ENCODE measurements at regions not wholly inside any gene's neighbourhood (a gene's known extent, or its start where the extent isn't known, plus 50 kb on each side); places are given as distances from the start of the nearest gene placed in this dataset.

DNA sequence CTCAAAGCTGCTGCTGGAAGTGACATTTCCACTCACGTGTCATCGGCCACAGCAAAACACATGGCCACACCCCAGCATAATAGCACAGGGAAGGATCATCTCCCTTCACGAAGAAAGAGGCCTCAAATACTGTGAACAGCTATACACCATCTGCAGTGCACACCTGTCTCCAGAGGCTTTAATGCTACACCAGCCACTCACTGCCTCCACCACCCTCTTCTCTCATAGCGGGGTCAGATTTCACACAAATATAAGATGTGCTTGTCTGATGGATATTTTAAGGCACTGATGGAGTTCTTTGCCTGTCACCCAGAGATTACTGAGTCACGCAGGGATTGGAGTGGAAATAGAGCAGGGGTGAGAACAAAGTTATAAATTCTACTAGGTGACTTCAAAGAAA lies 374.0 kb downstream of the ZNF516 start:
- no peak for DNase-seq

DNA sequence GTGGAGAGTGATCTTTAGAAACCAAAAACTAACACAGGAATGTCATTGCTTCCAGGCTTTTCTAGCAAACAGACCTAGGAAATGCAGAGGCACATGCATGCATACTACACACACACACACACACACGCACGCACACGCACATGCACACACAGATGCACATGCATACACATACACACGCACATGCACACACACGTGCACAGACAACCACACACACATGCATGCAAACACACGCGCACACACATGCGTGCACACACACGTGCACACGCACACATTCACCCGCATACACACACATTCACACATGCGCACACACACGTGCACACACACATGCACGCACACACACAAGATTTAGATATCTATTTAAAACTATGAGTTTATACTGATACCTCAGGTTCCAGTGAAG lies 379.5 kb downstream of the ZNF516 start:
- DNase-seq: no peak

DNA sequence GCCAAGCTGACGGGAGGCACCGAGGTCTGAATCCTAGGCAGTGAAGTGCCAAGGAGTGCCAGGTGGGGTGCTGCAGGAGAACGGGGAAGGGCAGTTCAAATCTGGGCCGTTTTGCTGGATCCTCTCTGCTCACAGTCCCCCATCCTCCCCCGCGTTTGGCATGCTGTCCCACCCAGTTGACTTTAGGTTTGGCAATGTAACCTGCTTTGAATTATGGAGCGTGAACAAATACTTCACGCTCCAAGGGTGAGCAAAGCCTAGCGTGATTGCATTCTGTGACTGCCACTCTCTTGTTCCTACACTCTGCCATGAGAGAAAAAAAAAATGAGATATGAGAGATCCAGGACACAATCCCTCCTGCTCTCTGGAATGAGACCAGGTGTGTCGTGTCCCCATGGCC lies 381.9 kb downstream of the ZNF516 start:
- no peak for DNase-seq

DNA sequence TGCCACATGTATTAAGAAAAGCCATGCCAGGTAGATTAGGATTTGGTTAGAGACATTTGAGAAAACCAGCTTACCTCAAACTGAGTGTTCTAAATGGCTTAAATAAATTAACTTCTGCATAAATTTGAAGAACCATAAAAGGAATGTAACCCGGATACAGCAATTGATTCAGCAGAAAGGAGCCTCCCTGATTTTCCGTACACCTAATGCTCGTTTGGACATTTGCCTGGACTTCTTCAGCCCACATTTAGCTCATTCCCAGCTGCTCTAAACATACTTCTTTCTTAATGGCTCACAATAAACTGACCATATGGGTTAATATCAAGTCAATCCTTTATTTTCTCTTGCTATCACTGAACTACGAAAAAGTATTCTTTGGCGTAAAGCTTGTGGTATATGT lies 392.4 kb downstream of the ZNF516 start:
- DNase-seq: no peak

DNA sequence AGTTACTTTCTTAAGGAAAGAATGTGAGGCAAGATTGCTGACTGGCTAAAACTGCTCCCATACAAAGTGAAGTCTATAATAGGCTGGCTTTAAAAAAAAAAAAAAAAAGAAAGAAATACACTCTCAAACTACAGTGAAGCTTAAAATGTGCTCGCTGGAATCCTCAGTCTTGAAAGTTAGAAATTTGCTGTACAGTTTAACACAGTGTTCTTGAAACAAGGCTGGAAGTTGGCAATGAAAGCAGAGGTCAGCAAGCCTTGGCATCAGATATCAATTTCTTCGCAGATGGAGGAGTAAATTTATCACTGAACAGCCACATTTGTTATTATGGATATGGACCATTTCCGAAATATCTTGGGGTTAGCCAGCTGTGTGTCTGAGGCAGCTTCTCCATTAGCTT lies 392.9 kb downstream of the ZNF516 start:
- DNase-seq: no peak

DNA sequence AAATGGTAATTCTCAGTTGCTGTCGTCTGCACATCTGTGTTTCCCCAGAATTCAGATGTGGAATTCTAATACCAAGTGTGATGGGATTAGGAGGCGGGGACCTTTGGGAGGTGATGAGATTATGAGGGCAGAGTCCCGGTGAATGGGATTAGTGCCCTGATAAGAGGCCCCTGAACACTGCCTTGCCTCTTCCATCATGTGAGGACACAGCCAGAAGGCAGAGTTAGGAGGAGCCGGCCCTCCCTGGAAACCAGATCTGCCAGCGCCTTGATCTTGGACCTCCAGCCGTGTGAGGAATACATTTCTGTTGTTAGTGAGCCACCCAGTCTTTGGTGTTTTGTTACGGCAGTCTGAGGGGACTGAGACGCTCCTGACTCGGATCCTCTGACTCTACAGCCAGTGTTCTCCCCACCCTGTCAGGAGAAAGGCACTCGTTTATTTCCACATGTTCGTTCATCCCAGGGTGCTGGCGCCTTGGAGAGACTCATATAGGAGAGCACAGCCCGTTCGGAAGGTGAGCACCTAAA lies 395.0 kb downstream of the ZNF516 start:
- no peak for DNase-seq

DNA sequence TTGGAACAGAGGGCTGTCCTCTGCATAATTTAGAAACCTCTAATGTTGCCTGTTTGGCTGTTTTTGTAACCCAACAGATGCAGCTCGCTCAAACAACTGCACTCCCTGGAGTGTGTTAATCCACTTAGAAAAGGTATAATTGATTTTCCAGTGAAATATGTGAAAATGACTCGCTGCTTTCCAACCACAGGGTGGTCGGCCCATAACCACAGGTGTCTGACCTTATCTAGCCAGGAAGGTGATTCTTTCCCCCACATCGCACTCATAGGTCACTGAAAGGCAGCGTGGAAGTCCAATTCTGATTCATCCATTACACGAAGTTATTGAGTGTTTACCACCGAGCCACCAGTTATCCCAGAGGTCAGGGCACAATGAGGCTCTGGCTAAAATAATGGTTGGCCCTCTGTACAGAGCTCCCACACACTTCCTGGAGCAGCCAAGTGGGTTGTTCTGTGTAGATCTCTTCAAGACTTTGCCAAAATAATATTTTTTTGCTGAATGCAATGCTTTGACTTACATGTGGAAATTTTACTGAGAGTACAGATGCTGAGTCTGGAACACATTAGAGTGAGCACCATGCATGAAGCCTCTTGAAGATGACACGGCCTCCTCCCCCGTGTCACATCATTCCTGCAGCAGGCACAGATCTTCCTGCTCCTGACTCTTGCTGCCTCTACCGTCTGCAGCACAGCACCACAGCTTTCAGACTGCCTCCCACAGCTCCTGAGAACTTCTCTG lies 396.2 kb downstream of the ZNF516 start:
- DNase-seq: no peak

DNA sequence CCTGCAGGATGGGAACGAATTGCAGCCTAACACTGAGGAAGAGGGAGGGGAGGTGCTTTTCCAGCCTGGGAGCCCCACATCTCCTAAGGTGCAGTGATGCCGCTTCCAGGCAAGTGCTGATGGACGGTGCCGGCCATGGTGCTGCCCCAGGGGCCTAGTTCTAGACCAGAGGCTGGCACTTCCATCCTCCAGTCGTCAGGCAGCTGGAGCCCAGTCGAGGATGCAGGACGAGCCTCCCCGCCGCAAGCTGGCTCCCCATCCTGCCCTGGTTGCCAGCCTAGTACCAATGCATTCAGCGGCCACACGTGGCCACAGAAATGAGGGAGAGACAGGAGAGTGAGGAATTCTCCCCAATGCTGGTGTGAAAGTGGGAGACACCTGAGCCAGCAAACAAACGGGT lies 413.5 kb downstream of the ZNF516 start:
- no peak for DNase-seq

DNA sequence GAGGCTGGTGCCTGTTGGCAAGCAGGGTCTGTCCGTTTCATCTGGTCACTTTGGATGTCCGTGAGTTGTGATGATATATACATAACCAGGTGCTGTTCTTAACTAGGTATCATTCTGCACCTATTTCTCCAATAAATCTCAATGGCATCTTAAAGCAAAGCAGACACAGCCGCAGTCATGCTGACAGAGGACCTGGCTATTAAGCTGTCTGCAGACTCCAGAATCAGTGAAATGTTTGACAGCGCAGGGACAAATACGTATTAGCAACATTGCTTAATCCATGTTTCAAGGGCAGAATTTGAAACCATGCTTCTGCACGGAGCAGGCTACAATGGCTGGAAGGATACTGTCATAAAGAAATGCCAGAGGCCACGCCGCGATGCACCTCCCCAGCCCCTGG lies 414.6 kb downstream of the ZNF516 start:
- DNase-seq: no peak

DNA sequence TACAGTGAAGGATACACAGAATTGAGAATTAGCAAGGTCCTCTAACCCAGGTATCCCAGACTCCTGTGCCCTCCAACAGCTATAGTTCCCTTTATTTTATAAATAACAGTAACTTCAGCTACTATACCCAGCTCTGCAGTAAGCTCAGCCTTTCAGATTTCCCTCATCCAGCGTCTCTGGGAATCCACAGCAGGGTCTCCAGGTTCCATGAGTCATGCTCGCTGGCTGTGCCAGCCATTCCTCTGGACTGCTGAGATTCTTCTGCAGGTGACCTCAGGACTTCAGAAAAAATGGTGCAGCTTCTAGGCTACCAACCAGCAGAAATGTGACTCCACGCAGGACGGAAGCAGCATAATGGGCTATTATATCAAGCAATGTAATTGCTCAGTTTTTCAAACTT lies 419.3 kb downstream of the ZNF516 start:
- DNase-seq: no peak

DNA sequence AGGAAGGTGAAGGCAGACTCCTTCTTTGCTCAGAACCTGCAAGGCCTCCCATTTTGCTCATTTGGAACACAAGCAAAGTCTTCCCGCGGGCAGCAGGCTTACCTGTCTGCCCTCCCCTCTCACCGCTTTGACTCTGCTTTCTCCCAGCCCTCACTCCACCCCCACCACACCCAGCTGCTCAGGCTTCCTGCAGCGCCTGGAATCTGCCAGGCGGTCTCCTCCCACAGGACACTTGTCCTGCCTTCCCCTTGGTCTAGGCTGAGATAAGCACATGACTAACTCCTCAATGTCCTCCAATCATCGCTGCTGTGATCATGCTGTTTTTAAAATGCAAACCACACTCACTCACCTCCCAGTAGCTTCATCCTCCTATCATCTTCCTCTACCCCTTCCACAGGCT lies 430.0 kb downstream of the ZNF516 start:
- DNase-seq: no peak

DNA sequence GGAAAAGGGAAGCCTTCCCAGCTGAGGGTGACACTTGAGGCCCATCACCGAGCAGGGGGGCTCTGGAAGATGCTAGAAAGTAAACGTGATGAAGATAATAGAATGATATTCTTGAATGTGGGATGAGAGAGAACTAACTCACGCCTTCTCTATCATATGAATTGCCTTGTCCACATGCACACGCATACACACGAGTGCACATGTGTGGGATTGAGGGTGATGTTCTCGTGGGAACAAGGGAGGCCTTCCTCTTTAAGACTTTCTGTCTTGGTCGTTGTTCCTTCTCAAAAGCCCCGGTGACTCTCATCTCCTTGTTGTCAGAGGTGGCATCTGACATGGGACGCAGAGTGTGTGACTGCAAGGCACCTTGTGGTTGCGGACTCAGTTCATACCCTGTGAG lies 436.9 kb downstream of the ZNF516 start:
- no peak for DNase-seq

DNA sequence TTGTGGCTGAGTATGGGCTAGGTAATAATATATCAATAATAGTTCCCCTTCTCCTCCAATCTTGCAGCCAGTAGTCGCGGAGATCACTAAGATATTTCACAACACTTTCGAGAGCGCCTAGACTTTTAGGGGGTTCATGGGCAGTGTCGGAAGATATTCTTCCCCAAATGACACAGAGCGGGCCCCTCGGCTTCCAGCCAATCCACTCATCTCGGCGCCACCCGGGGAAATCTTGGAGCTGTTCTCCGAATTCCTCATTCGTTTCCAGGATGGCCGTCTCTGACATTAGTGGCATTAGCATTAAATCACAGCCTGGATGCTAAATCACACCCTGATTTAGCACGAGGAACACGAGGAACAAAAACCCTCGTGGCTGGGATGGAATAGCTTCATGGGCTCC lies 437.7 kb downstream of the ZNF516 start:
- DNase-seq: no peak

DNA sequence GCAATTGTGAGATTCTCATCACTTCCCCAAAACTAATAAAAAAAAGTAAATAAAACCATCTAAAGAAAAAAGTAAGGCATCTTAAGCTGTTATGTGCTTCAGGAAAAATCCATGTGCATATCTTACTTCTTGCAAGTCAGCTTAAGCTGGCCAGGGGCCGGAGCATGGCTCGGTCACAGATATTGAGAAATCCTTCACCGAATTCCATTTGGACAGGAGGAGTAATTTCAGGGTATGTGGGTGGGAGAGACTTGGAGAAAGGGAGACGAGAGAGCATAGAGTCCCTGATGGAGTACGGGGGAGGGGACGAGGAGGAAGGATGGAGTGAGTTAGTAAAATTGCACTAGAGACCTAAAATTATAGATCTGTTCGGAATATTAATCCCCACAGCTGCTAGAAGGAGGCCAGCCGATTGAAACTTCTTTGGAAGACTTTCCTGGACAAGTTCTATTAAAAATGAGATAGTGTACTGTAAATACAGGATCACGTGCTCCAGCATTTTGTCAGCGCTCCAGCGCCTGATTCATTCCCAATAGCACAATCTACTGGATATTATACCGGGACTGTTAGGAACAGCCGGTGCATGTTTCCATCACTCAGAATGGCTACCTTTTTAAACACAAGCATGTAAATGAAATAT lies 438.5 kb downstream of the ZNF516 start:
- DNase-seq: no peak

DNA sequence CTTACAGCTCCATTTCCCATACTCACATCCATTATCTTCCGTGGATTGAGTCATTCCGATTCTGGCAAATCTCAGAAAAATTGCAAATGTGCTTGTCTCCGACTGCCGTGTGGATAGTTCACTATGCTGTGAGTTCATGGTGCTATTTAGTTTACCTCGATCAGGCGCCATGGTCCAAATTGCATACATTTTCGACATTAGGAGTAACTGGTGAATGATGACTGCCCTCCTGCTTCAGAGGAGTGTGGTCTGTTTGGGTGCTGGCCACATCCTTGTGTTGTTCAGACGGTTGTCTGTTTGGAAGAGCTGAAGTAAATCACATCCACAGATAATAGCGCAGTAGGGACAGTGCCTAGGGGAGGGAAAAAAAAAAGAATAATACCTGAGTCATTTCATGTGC lies 439.5 kb downstream of the ZNF516 start:
- no peak for DNase-seq

DNA sequence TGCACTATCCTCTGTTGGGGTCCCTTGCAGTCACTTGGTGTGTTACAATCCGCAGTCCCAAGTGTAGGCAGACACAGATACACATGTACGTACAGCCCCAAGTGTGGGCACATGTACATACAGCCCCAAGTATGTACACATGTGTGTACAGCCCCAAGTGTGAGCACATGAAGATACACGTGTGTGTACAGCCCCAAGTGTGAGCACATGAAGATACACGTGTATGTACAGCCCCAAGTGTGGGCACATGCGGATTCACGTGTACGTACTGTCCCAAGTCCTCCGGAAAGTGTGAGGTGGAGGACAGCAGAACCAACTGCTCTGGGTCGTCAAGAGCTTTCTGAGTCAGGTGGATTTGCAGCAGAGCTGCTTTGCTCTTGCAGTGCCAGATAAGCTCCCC lies 440.0 kb downstream of the ZNF516 start:
- no peak for DNase-seq

DNA sequence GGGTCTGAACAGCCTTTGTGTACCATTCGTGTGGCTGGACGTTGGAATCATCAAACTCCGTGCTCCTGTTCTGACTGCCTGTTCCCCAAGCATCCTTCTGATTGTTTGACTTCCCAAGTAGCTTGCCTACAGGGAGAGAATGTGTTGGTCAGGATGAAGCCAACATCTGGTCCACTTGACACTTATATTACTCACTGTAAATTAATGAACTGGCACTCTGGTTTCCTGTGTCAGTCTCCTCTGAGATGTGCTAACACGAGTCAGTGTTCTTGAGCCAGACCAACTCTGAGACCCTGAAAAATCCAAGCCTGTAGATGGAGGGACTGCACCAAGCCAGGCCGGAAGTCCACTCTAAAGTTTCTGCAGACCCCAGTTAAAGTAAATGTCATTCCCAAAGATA lies 440.9 kb downstream of the ZNF516 start:
- DNase-seq: no peak

DNA sequence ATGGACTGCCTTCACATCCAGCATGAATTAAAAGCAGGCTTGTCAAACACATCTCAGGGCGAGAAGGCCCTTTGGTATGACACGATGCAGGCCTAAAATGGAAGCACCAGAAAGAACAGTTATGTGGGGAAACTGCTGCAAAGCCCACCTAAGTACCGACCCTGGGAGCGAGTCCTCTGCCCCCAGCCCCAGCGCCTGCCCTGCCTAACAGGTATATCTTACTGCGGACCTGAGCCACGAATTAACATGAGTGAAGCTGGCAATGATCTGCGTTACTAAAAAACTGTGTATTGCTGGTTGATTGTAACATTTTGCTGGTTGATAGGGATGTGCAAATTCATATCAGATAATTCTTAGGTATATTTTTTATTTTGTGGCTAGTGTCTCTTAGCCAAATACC lies 441.5 kb downstream of the ZNF516 start:
- no peak for DNase-seq

DNA sequence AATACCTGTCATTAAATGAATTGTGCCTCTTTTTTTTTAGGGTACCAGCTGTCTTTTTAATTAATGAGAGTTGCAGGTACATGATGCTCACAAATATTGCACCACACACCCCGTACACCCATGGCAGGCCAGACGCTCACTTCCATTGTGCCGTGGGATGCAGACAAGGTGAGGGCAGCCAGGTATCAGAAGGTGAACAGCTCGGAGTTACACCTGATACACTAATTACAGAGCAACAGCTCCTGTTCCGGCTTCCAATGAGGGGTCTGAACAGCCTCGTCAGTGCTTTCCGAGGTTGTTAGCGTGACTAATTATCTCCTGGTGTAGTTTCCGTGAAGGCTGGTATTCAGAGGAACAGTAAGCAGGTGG lies 442.8 kb downstream of the ZNF516 start:
- no peak for DNase-seq

DNA sequence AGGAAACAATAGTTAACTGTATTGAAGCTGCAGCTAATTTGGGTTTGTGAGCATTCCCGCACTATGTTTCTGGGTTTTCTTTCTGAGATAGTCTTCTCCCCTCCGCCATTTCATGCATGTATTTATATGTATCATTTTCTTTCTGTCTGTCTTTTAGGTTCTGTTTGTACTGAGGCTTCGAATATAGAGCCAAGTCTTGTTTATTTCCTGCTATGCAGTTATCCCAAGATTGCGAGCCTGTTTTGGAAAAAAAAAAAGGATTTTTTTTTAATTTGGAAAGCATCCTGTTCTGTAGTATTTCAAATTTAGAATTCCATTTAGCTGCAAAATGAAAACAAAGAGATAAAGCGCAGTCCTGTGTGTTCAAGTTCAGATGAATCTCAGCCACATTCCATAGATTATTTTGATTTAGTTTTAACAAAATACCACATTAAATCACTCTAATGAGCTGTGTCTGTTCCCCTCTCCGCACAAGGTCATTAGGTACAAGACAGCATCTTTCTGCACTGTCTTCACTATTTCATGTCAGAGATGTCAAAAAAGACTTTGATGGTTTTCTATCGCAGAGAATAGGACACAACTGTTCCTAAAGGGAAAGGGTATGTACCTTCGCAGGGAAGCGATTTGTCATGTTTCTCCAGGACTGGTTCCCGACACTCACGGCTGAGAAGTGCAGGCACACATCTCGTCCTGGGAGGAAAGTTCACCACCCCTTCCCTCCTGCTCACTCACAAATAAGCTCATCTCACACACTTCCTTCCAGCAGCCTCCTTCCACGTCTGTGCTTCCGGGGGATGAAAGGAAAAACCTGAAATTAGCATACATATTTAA lies 443.4 kb downstream of the ZNF516 start:
- no peak for DNase-seq

DNA sequence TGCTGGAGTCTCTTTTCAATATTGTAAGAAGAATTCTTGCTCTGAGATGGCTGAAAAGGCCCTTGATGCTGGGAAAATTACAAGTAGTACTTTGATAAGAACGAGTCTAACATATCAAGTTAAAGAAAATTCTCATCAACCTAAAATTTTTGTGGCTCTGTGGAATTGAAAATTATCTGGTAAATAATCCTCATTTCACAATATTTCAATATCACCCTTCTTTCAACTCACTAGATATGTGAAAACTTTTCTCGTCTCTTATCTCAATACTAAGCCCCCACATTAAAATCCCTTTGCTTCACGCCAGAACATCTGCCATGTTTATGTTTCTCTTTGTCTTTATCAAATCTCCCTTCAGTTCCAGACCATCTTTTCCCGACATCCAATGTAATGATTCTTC lies 448.8 kb downstream of the ZNF516 start:
- no peak for DNase-seq

DNA sequence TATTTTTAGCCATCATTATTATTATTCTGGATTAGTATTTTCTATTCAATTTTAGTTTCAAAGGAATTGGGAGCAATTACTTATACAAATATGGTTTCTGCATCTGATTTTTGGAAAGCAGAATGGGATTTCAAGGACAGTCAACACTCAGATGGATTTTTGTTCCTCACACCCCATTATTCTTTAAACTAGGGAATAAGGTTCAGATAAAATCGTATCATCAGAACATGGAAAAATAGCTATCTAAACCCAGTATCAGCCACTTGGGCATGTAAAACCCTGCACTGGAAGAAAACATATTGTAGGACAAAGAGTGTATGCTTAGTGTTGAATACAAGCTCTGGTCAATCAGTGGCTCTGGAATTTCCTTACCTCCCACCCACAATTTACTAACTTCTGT lies 452.5 kb downstream of the ZNF516 start:
- no peak for DNase-seq

DNA sequence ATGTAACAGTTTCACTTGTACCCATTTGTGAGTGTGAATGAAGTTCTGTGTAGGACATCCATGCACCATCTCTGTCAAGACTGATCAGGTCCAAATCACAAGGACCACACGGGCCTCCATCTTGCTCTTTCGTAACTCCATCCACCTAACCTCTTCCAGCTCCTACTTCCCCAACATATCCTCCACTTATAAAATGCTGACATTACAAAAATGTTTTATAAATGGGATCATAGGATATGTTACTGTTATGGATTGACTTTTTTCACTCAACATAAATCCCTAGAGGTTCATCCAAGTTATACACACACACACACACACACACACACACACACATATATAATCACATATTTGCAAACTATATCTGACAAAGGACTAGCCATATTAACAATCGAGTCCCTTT lies 476.8 kb downstream of the ZNF516 start:
- no peak for DNase-seq

DNA sequence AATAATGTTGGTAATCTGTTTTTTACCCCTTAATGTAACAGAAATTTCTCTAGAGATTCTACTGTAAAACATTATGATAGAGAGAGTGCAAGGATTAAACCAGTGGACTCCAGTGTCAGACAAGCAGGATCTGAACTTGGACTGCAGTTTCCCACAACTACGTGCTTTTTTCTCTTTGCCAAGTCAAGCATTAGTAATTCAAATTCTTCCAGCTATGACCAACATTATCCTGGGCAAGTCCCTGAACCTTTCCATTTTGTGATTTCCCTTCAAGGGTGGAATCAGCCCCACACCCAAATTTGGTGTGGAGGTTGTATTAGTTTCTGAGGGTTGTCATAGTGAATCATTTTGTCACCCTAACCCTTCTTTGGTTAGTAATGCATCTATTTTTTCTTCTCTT lies 482.0 kb downstream of the ZNF516 start:
- DNase-seq: no peak
